ENCODE measurements at regions not wholly inside any gene's neighbourhood (a gene's known extent, or its start where the extent isn't known, plus 50 kb on each side); places are given as distances from the start of the nearest gene placed in this dataset.

- H3K4me2 ChIP-seq (ENCODE audit: insufficient read depth, low read length) = no peak overlapping the region
- no peaks in the 10 kb centered on the region for H3K9me1 ChIP-seq (replicated peaks; ENCODE audit: control insufficient read depth, extremely low read depth, insufficient read depth, low read length)
- no peaks in the 10 kb centered on the region for H3K9me3 ChIP-seq (replicated peaks; ENCODE audit: control insufficient read depth, insufficient read depth, low read length)
- no peaks in the 10 kb centered on the region for H4K20me1 ChIP-seq (replicated peaks; ENCODE audit: control insufficient read depth, extremely low read depth, insufficient read depth, low read length)
- no peak overlapping the region for H3K4me3 ChIP-seq (replicated peaks in 1 of 3; ENCODE audit: insufficient read depth in 1 of 3, low read depth in 1 of 3, low read length in 3 of 3)
- FAIRE-seq = no peak
- no peak overlapping the region for H3K27ac ChIP-seq (ENCODE audit: insufficient read depth, low read depth, low read length)
- TF ChIP-seq POLR2A (IDR thresholded peaks at IDR 0.05; ENCODE audit: low read depth, low read length) (no peak), EZH2 (IDR thresholded peaks at IDR 0.05; ENCODE audit: borderline replicate concordance, low read depth, low read length, severe bottlenecking) (no peak), MYC (IDR thresholded peaks at IDR 0.05; ENCODE audit: low read depth, low read length) (no peak), MAX (IDR thresholded peaks at IDR 0.05; ENCODE audit: insufficient read depth, insufficient read length) (no peak), JUN (IDR thresholded peaks at IDR 0.05; ENCODE audit: borderline replicate concordance, insufficient read depth, insufficient read length, low read depth) (no peak), FOS (IDR thresholded peaks at IDR 0.05; ENCODE audit: borderline replicate concordance, insufficient read depth, low read length) (no peak), GATA2 (IDR thresholded peaks at IDR 0.05; ENCODE audit: insufficient read depth, insufficient read length, low read depth, low read length) (no peak), POLR2AphosphoS5 (IDR thresholded peaks at IDR 0.05; ENCODE audit: insufficient read depth, low read depth, low read length) (no peak), CTCF (IDR thresholded peaks at IDR 0.05; ENCODE audit: extremely low read depth in 1 of 2, insufficient read depth in 1 of 2, low read depth in 1 of 2, low read length in 2 of 2) (no peak)
- intact Hi-C loops (cut with micrococcal nuclease) = no loop called here
- ChIA-PET POLR2A (no interaction called here), CTCF (no interaction called here)
- no peak overlapping the region for H2AFZ ChIP-seq (ENCODE audit: low read depth, low read length)
- H3K36me3 ChIP-seq (ENCODE audit: control insufficient read depth in 2 of 2, extremely low read depth in 1 of 2, insufficient read depth in 2 of 2, low read length in 2 of 2) = no peaks in the 10 kb centered on the region
- no TSS peak for BruUV-seq (replicated peaks)
- DNase-seq (ENCODE audit: low read depth, low spot score) = no peak
- dilution Hi-C loops (cut with MboI; ENCODE audit: extremely low pct_ligation_motif_present, low sequenced_read_pairs) = no loop called here
- no peaks in the 10 kb centered on the region for H3K79me2 ChIP-seq (ENCODE audit: control insufficient read depth, insufficient read depth, low read length)
- H3K9ac ChIP-seq (replicated peaks; ENCODE audit: extremely low read depth, insufficient read depth, low read length) = no peak overlapping the region
- no peaks in the 10 kb centered on the region for H3K27me3 ChIP-seq (ENCODE audit: control insufficient read depth in 2 of 2, insufficient read depth in 2 of 2, low read length in 2 of 2)
- H3K4me1 ChIP-seq (ENCODE audit: control insufficient read depth, extremely low read depth, insufficient read depth, low read length) = no peaks in the 10 kb centered on the region
Observed at GRCh38 chr1:72524021-72524420, 241.7 kb upstream of the NEGR1 start.

All from endothelial cell of umbilical vein (primary cell).